ENCODE measurements at regions not wholly inside any gene's neighbourhood (a gene's known extent, or its start where the extent isn't known, plus 50 kb on each side); places are given as distances from the start of the nearest gene placed in this dataset.

GRCh38 chr1:239736479-239736878 lies 350.1 kb downstream of the CHRM3 start:
- no peak for DNase-seq

GRCh38 chr1:239739375-239739774 lies 352.3 kb upstream of the FMN2 start:
- DNase-seq, result no peak

- DNase-seq, result no peak
Measured at GRCh38 chr1:239739919-239740318, 351.8 kb upstream of the FMN2 start.

- DNase-seq, result no peak
Measured at GRCh38 chr1:239742416-239743109, 349.1 kb upstream of the FMN2 start.

GRCh38 chr1:239744851-239745250 lies 346.8 kb upstream of the FMN2 start:
- no peak for DNase-seq

- DNase-seq, result no peak
Measured at GRCh38 chr1:239755107-239755912, 336.4 kb upstream of the FMN2 start.

GRCh38 chr1:239757716-239758115 lies 334.0 kb upstream of the FMN2 start:
- DNase-seq, result no peak

- DNase-seq, result no peak
Measured at GRCh38 chr1:239758756-239759155, 332.9 kb upstream of the FMN2 start.

- no peak for DNase-seq
Measured at GRCh38 chr1:239761509-239761908, 330.2 kb upstream of the FMN2 start.

- no peak for DNase-seq
Measured at GRCh38 chr1:239763850-239764249, 327.8 kb upstream of the FMN2 start.

- no peak for DNase-seq
Measured at GRCh38 chr1:239764546-239764945, 327.1 kb upstream of the FMN2 start.

GRCh38 chr1:239765163-239765562 lies 326.5 kb upstream of the FMN2 start:
- no peak for DNase-seq

- no peak for DNase-seq
Measured at GRCh38 chr1:239771550-239771949, 320.1 kb upstream of the FMN2 start.

GRCh38 chr1:239772446-239772845 lies 319.2 kb upstream of the FMN2 start:
- DNase-seq, result no peak

GRCh38 chr1:239775466-239775865 lies 316.2 kb upstream of the FMN2 start:
- DNase-seq, result no peak

GRCh38 chr1:239778208-239778813 lies 313.4 kb upstream of the FMN2 start:
- DNase-seq, result no peak

- no peak for DNase-seq
Measured at GRCh38 chr1:239779962-239780361, 311.7 kb upstream of the FMN2 start.

- no peak for DNase-seq
Measured at GRCh38 chr1:239784896-239785295, 306.8 kb upstream of the FMN2 start.

- no peak for DNase-seq
Measured at GRCh38 chr1:239785576-239785975, 306.1 kb upstream of the FMN2 start.

GRCh38 chr1:239786464-239786863 lies 305.2 kb upstream of the FMN2 start:
- no peak for DNase-seq

- DNase-seq, result no peak
Measured at GRCh38 chr1:239792157-239792556, 299.5 kb upstream of the FMN2 start.

- DNase-seq, result no peak
Measured at GRCh38 chr1:239795304-239795703, 296.4 kb upstream of the FMN2 start.

GRCh38 chr1:239799617-239800016 lies 292.1 kb upstream of the FMN2 start:
- no peak for DNase-seq

GRCh38 chr1:239800861-239801260 lies 290.8 kb upstream of the FMN2 start:
- DNase-seq, result no peak
